GM12878 (cell line): ENCODE measurements at regions not wholly inside any gene's neighbourhood (a gene's known extent, or its start where the extent isn't known, plus 50 kb on each side); places are given as distances from the start of the nearest gene placed in this dataset.

Experiments
- ATAC-seq: fragments of 200-7000 bp; cut with Tn5 transposase; 3 replicates; pipeline ENCODE4 v1.9.1; 2020; ENCODE audit warnings: mild to moderate bottlenecking, moderate library complexity
- BruUV-seq: library from RNA; stranded (reverse); fragments of 400-500 nt; replicated peaks from 2 replicates; lab custom pipeline; 2021; lab: Mats Ljungman, UMichigan
- CTCF ChIA-PET: fragments of 300-600 bp; sonication (Branson Sonifier 250); formaldehyde crosslinking; extraction: SDS; loops from one replicate; lab custom pipeline; 2021; ENCODE audit warnings: inconsistent platforms; lab: Yijun Ruan, JAX
- POLR2A ChIA-PET: fragments of 350-600 bp; formaldehyde crosslinking; extraction: SDS; loops from one replicate; lab custom pipeline; 2021; ENCODE audit warnings: inconsistent platforms; lab: Charles Lee
- RAD21 ChIA-PET: fragments of 300-600 bp; sonication (Branson Sonifier 250); formaldehyde crosslinking; loops from one replicate; lab custom pipeline; 2023; ENCODE audit warnings: antibody characterized with exemption; ENCODE audit not compliant: unreplicated experiment; lab: Charles Lee
- SMC1A ChIA-PET: fragments of 300-600 bp; sonication (Branson Sonifier 250); formaldehyde crosslinking; loops from one replicate; lab custom pipeline; 2023; ENCODE audit not compliant: unreplicated experiment, uncharacterized antibody; lab: Charles Lee
- DNase-seq: peaks from one replicate; pipeline ENCODE4 v3.0.0-alpha.2; 2011; ENCODE audit warnings: low read depth, low spot score
- FAIRE-seq: peaks from 3 replicates; lab custom pipeline; 2011; peaks lifted over from hg19 to GRCh38; lab: Jason Lieb, UNC
- H2AFZ ChIP-seq: 2 replicates; pipeline ENCODE4 v1.6.0; 2011; ENCODE audit warnings: low read depth, low read length, control low read depth; ENCODE audit not compliant: control insufficient read depth
- H3K27ac ChIP-seq: 2 replicates; pipeline ENCODE4 v1.5.1; 2011; ENCODE audit warnings: control low read depth; ENCODE audit not compliant: control insufficient read depth, insufficient read depth
- H3K27me3 ChIP-seq, 2 experiments: replicated peaks in 1 of 2; 2 replicates each; pipeline versions ENCODE4 v1.6.0 to v1.6.1; 2011; ENCODE audit warnings: low read length in 1 of 2; ENCODE audit not compliant: control insufficient read depth in 2 of 2, insufficient read depth in 2 of 2
- H3K36me3 ChIP-seq, 2 experiments: 2 replicates each; pipeline ENCODE4 v1.5.1; 2011; ENCODE audit warnings: low read length in 1 of 2; ENCODE audit not compliant: control insufficient read depth in 2 of 2, insufficient read depth in 2 of 2
- H3K4me1 ChIP-seq: 2 replicates; pipeline ENCODE4 v1.6.1; 2011; ENCODE audit warnings: mild to moderate bottlenecking, low read length, moderate library complexity, mixed read lengths; ENCODE audit not compliant: control insufficient read depth, insufficient read depth
- H3K4me2 ChIP-seq: 2 replicates; pipeline ENCODE4 v1.6.0; 2011; ENCODE audit warnings: control low read depth; ENCODE audit not compliant: control insufficient read depth, insufficient read depth
- H3K4me3 ChIP-seq: fragments of 200-600 bp; sonication (generic); 2 replicates; pipeline ENCODE4 v1.5.1; 2016
- H3K79me2 ChIP-seq: 2 replicates; pipeline ENCODE4 v1.6.0; 2011; ENCODE audit warnings: low read length; ENCODE audit not compliant: control insufficient read depth, insufficient read depth
- H3K9ac ChIP-seq: 2 replicates; pipeline ENCODE4 v1.8.0; 2011; ENCODE audit warnings: low read length, control low read depth, mixed read lengths; ENCODE audit not compliant: control insufficient read depth, insufficient read depth
- H3K9me3 ChIP-seq: replicated peaks from 3 replicates; pipeline ENCODE4 v1.5.1; 2011; ENCODE audit warnings: mild to moderate bottlenecking, low read length; ENCODE audit not compliant: control insufficient read depth, insufficient read depth
- H4K20me1 ChIP-seq: 2 replicates; pipeline ENCODE4 v1.6.0; 2011; ENCODE audit not compliant: control insufficient read depth, insufficient read depth
- ASH2L ChIP-seq: fragments of 300-600, 200-600 bp; sonication (generic); IDR thresholded peaks from 2 replicates; pipeline ENCODE4 v1.6.1; 2017; ENCODE audit warnings: low read depth, mild to moderate bottlenecking, borderline replicate concordance
- CBX5 ChIP-seq: sonication (generic); IDR thresholded peaks from 2 replicates; pipeline ENCODE4 v1.6.1; 2016; ENCODE audit warnings: low read depth, moderate library complexity, mild to moderate bottlenecking, inconsistent platforms
- E2F4 ChIP-seq: IDR thresholded peaks from 2 replicates; pipeline ENCODE4 v1.6.1; 2012; ENCODE audit warnings: low read depth, low read length, improper control_type of control experiment
- FOS ChIP-seq: IDR thresholded peaks from 3 replicates; pipeline ENCODE4 v1.6.1; 2011; ENCODE audit warnings: borderline replicate concordance; ENCODE audit not compliant: insufficient read length; ENCODE audit errors: extremely low read depth
- FOXK2 ChIP-seq: fragments of 450-650 bp; IDR thresholded peaks from 2 replicates; pipeline ENCODE4 v1.6.1; 2017; ENCODE audit warnings: mild to moderate bottlenecking, moderate library complexity
- HCFC1 ChIP-seq: fragments of 150-350 bp; IDR thresholded peaks from 2 replicates; pipeline ENCODE4 v1.6.1; 2014; ENCODE audit warnings: low read length
- IRF3 ChIP-seq: fragments of 450-650 bp; IDR thresholded peaks from 2 replicates; pipeline ENCODE4 v1.6.1; 2014; ENCODE audit warnings: mild to moderate bottlenecking
- ZBED1 ChIP-seq: IDR thresholded peaks from 2 replicates; pipeline ENCODE4 v1.6.1; 2016; ENCODE audit warnings: borderline replicate concordance
- WGBS: methylation state at CpG from one replicate; pipeline ENCODE4 v1.1.6; 2016; ENCODE audit warnings: low lambda C conversion rate; ENCODE audit not compliant: insufficient replicate concordance, insufficient coverage; ENCODE audit errors: missing lambda C conversion rate; 5-methylcytosine and 5-hydroxymethylcytosine counted together
- in situ Hi-C: fragments of 300-500 bp; cut with MboI; formaldehyde crosslinking; loops from 9 replicates; pipeline ENCODE4 v1.14.3; 2018; ENCODE audit warnings: mixed read lengths
- intact Hi-C: fragments of 100-400 bp; cut with micrococcal nuclease; formaldehyde crosslinking; loops from one replicate; pipeline ENCODE4 v1.14.2; 2022; ENCODE audit not compliant: unreplicated experiment
- TF ChIP-seq, protein P1 (sequence below): fragments of 450-650 bp; IDR thresholded peaks from 2 replicates; pipeline ENCODE4 v1.6.1; 2018; ENCODE audit warnings: borderline replicate concordance, mild to moderate bottlenecking; ENCODE audit not compliant: partially characterized antibody

- POLR2A ChIA-PET, result no interaction called here
- intact Hi-C loops (no loop called here), in situ Hi-C loops (no loop called here)
- no peak overlapping the region for H3K9ac ChIP-seq
- no peak overlapping the region for H2AFZ ChIP-seq
- WGBS, result 27% methylated on average over 7 of the region's 7 CpGs
- SMC1A ChIA-PET, result interaction anchor here (1.1 to 1.9 kb wide), 2 partner anchors 11 to 15 kb away, joined by 3 to 7 read pairs; no protein-coding TSS in a partner anchor
- H3K27ac ChIP-seq, result no peak overlapping the region
- no peaks in the 10 kb centered on the region for H3K4me1 ChIP-seq
- H4K20me1 ChIP-seq, result no peaks in the 10 kb centered on the region
- no peaks in the 10 kb centered on the region for H3K79me2 ChIP-seq
- H3K27me3 ChIP-seq, result no peaks in the 10 kb centered on the region; a peak in 1 of 4 replicates
- no peak for ATAC-seq
- no peaks in the 10 kb centered on the region for H3K36me3 ChIP-seq
- no peak for DNase-seq
- FAIRE-seq, result no peak
- TF ChIP-seq FOXK2 (no peak), CBX5 (no peak), ZBED1 (no peak), FOS (no peak)
- no peaks in the 10 kb centered on the region for H3K9me3 ChIP-seq
- no TSS peak for BruUV-seq
- CTCF ChIA-PET, result no interaction called here
- H3K4me2 ChIP-seq, result no peak overlapping the region
- H3K4me3 ChIP-seq, result no peak overlapping the region
- RAD21 ChIA-PET, result no interaction called here
Observed at GRCh38 chr4:11602606-11603340, 174.1 kb upstream of the HS3ST1 start.

GRCh38 chr4:11599064-11599463 is 170.4 kb upstream of the HS3ST1 start:
- no peak overlapping the region for H3K4me3 ChIP-seq
- ChIA-PET CTCF (no interaction called here), RAD21 (no interaction called here), POLR2A (no interaction called here), SMC1A (no interaction called here)
- ATAC-seq (no peak), FAIRE-seq (no peak), DNase-seq (no peak)
- no peaks in the 10 kb centered on the region for H4K20me1 ChIP-seq
- 7% methylated on average over 1 of the region's 1 CpG for WGBS
- H3K27ac ChIP-seq, result no peak overlapping the region
- no peaks in the 10 kb centered on the region for H3K27me3 ChIP-seq
- in situ Hi-C loops, result no loop called here
- no peaks in the 10 kb centered on the region for H3K79me2 ChIP-seq
- no TSS peak for BruUV-seq
- H3K9ac ChIP-seq, result no peak overlapping the region
- no peak overlapping the region for H3K4me2 ChIP-seq
- H3K9me3 ChIP-seq, result no peaks in the 10 kb centered on the region
- no peaks in the 10 kb centered on the region for H3K36me3 ChIP-seq
- intact Hi-C loops, result no loop called here
- H3K4me1 ChIP-seq, result no peaks in the 10 kb centered on the region
- no peak overlapping the region for H2AFZ ChIP-seq
- no peak for TF ChIP-seq E2F4
- TF ChIP-seq IRF3, result no peak
- no peak for TF ChIP-seq HCFC1
- no peak for TF ChIP-seq ASH2L
- TF ChIP-seq, protein P1, sequence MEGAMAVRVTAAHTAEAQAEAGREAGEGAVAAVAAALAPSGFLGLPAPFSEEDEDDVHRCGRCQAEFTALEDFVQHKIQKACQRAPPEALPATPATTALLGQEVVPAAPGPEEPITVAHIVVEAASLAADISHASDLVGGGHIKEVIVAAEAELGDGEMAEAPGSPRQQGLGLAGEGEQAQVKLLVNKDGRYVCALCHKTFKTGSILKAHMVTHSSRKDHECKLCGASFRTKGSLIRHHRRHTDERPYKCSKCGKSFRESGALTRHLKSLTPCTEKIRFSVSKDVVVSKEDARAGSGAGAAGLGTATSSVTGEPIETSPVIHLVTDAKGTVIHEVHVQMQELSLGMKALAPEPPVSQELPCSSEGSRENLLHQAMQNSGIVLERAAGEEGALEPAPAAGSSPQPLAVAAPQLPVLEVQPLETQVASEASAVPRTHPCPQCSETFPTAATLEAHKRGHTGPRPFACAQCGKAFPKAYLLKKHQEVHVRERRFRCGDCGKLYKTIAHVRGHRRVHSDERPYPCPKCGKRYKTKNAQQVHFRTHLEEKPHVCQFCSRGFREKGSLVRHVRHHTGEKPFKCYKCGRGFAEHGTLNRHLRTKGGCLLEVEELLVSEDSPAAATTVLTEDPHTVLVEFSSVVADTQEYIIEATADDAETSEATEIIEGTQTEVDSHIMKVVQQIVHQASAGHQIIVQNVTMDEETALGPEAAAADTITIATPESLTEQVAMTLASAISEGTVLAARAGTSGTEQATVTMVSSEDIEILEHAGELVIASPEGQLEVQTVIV, result no peak
